HEK293 (cell line): ENCODE measurements at regions not wholly inside any gene's neighbourhood (a gene's known extent, or its start where the extent isn't known, plus 50 kb on each side); places are given as distances from the start of the nearest gene placed in this dataset.

Experiments used
- CTCF ChIA-PET: fragments of 350-600 bp; formaldehyde crosslinking; extraction: SDS; loops from one replicate; lab custom pipeline; 2021; ENCODE audit warnings: antibody characterized with exemption; lab: Yijun Ruan, JAX
- POLR2A ChIA-PET: fragments of 300-600 bp; formaldehyde crosslinking; extraction: SDS; loops from one replicate; lab custom pipeline; 2020; ENCODE audit warnings: antibody characterized with exemption, inconsistent platforms; lab: Yijun Ruan, JAX
- H3K27ac ChIP-seq: fragments of 200-500 bp; sonication (Bioruptor generic); 2 replicates; pipeline ENCODE4 v1.5.1; 2014; ENCODE audit warnings: low read depth, low read length, control low read depth, inconsistent platforms; ENCODE audit errors: extremely low read depth
- H3K36me3 ChIP-seq, 2 experiments: fragments of 200-500 bp in 1 of 2; sonication (Bioruptor generic) in 1 of 2; 1 replicate in 1 of 2; 2 replicates in 1 of 2; pipeline ENCODE4 v1.5.1; 2014 to 2017; ENCODE audit warnings: inconsistent platforms in 2 of 2, low read length in 2 of 2; ENCODE audit not compliant: control insufficient read depth in 2 of 2, insufficient read depth in 1 of 2
- H3K4me1 ChIP-seq: fragments of 200-500 bp; sonication (Bioruptor generic); 2 replicates; pipeline ENCODE4 v1.5.1; 2014; ENCODE audit warnings: mild to moderate bottlenecking, low read length, inconsistent platforms; ENCODE audit not compliant: control insufficient read depth, insufficient read depth
- H3K4me3 ChIP-seq: 2 replicates; pipeline ENCODE4 v1.5.1; 2011; ENCODE audit warnings: low read depth, mild to moderate bottlenecking, control low read depth, low read length, moderate library complexity
- H3K9me3 ChIP-seq: fragments of 200-500 bp; sonication (Bioruptor generic); 2 replicates; pipeline ENCODE4 v1.5.1; 2014; ENCODE audit warnings: low read depth, low read length, inconsistent platforms; ENCODE audit not compliant: control insufficient read depth, insufficient read depth
- FEZF1 ChIP-seq: fragments of 450-650 bp; formaldehyde crosslinking; IDR thresholded peaks from 2 replicates; pipeline ENCODE4 v1.5.1; 2016; ENCODE audit warnings: missing biosample characterization, missing genetic modification characterization
- GLIS1 ChIP-seq: fragments of 450-650 bp; formaldehyde crosslinking; IDR thresholded peaks from 2 replicates; pipeline ENCODE4 v1.5.1; 2016; ENCODE audit warnings: missing biosample characterization, missing genetic modification characterization
- HOXD13 ChIP-seq: sonication (generic); formaldehyde crosslinking; IDR thresholded peaks from 2 replicates; pipeline ENCODE4 v1.8.0; 2022; ENCODE audit warnings: missing genetic modification reagents, borderline replicate concordance
- KLF1 ChIP-seq: fragments of 450-650 bp; formaldehyde crosslinking; IDR thresholded peaks from 2 replicates; pipeline ENCODE4 v1.5.1; 2016; ENCODE audit warnings: missing biosample characterization, missing genetic modification characterization
- KLF16 ChIP-seq: fragments of 450-650 bp; formaldehyde crosslinking; IDR thresholded peaks from 2 replicates; pipeline ENCODE4 v1.5.1; 2017; ENCODE audit warnings: missing biosample characterization, missing genetic modification characterization
- KLF7 ChIP-seq: fragments of 450-650 bp; formaldehyde crosslinking; IDR thresholded peaks from 2 replicates; pipeline ENCODE4 v1.5.1; 2016; ENCODE audit warnings: missing biosample characterization, missing genetic modification characterization, borderline replicate concordance
- KLF8 ChIP-seq: fragments of 450-650 bp; formaldehyde crosslinking; IDR thresholded peaks from 2 replicates; pipeline ENCODE4 v1.5.1; 2016; ENCODE audit warnings: missing biosample characterization, missing genetic modification characterization
- OVOL3 ChIP-seq: fragments of 450-650 bp; formaldehyde crosslinking; IDR thresholded peaks from 2 replicates; pipeline ENCODE4 v1.5.1; 2016; ENCODE audit warnings: missing biosample characterization, missing genetic modification characterization
- SETDB1 ChIP-seq: IDR thresholded peaks from one replicate; pipeline ENCODE4 v1.6.1; 2017; ENCODE audit warnings: mild to moderate bottlenecking, low read length, moderate library complexity, mixed read lengths; ENCODE audit not compliant: insufficient read length
- ZBTB17 ChIP-seq: fragments of 450-650 bp; formaldehyde crosslinking; IDR thresholded peaks from 2 replicates; pipeline ENCODE4 v1.5.1; 2016; ENCODE audit warnings: missing biosample characterization, missing genetic modification characterization
- ZBTB8A ChIP-seq: fragments of 450-650 bp; formaldehyde crosslinking; IDR thresholded peaks from 2 replicates; pipeline ENCODE4 v1.5.1; 2016; ENCODE audit warnings: missing biosample characterization, missing genetic modification characterization
- ZEB2 ChIP-seq: fragments of 450-650 bp; formaldehyde crosslinking; IDR thresholded peaks from 2 replicates; pipeline ENCODE4 v1.5.1; 2016; ENCODE audit warnings: missing biosample characterization, missing genetic modification characterization
- ZNF121 ChIP-seq: fragments of 450-650 bp; formaldehyde crosslinking; IDR thresholded peaks from 2 replicates; pipeline ENCODE4 v1.5.1; 2016; ENCODE audit warnings: missing biosample characterization, missing genetic modification characterization
- ZNF138 ChIP-seq: fragments of 450-650 bp; formaldehyde crosslinking; IDR thresholded peaks from 2 replicates; pipeline ENCODE4 v1.5.1; 2016; ENCODE audit warnings: missing biosample characterization, missing genetic modification characterization, borderline replicate concordance
- ZNF214 ChIP-seq: fragments of 450-650 bp; formaldehyde crosslinking; IDR thresholded peaks from 2 replicates; pipeline ENCODE4 v1.5.1; 2017; ENCODE audit warnings: missing biosample characterization, mild to moderate bottlenecking, missing genetic modification characterization, borderline replicate concordance
- ZNF248 ChIP-seq: fragments of 450-650 bp; formaldehyde crosslinking; IDR thresholded peaks from 2 replicates; pipeline ENCODE4 v1.5.1; 2017; ENCODE audit warnings: missing biosample characterization, missing genetic modification characterization
- ZNF350 ChIP-seq: fragments of 450-650 bp; formaldehyde crosslinking; IDR thresholded peaks from 2 replicates; pipeline ENCODE4 v1.5.0; 2017; ENCODE audit warnings: missing biosample characterization, mild to moderate bottlenecking, missing genetic modification characterization
- ZNF37A ChIP-seq: fragments of 450-650 bp; IDR thresholded peaks from 2 replicates; pipeline ENCODE4 v1.5.1; 2018; ENCODE audit warnings: missing biosample characterization, missing genetic modification characterization
- ZNF391 ChIP-seq: fragments of 450-650 bp; formaldehyde crosslinking; IDR thresholded peaks from 2 replicates; pipeline ENCODE4 v1.5.1; 2016; ENCODE audit warnings: low read depth, missing biosample characterization, missing genetic modification characterization, borderline replicate concordance
- ZNF510 ChIP-seq: fragments of 450-650 bp; formaldehyde crosslinking; IDR thresholded peaks from 2 replicates; pipeline ENCODE4 v1.5.1; 2018; ENCODE audit warnings: mild to moderate bottlenecking, missing genetic modification characterization, missing biosample characterization; ENCODE audit not compliant: insufficient replicate concordance
- ZNF549 ChIP-seq: fragments of 450-650 bp; IDR thresholded peaks from 2 replicates; pipeline ENCODE4 v1.5.1; 2018; ENCODE audit warnings: missing biosample characterization, missing genetic modification characterization, mild to moderate bottlenecking, inconsistent platforms, moderate library complexity
- ZNF624 ChIP-seq: fragments of 450-650 bp; formaldehyde crosslinking; IDR thresholded peaks from 2 replicates; pipeline ENCODE4 v1.5.1; 2017; ENCODE audit warnings: missing biosample characterization, missing genetic modification characterization
- ZNF629 ChIP-seq: fragments of 450-650 bp; formaldehyde crosslinking; IDR thresholded peaks from 2 replicates; pipeline ENCODE4 v1.5.1; 2017; ENCODE audit warnings: missing biosample characterization, missing genetic modification characterization
- ZNF639 ChIP-seq: fragments of 450-650 bp; formaldehyde crosslinking; IDR thresholded peaks from 2 replicates; pipeline ENCODE4 v1.5.1; 2016; ENCODE audit warnings: missing biosample characterization, missing genetic modification characterization
- ZNF707 ChIP-seq: fragments of 450-650 bp; formaldehyde crosslinking; IDR thresholded peaks from 2 replicates; pipeline ENCODE4 v1.5.1; 2016; ENCODE audit warnings: missing biosample characterization, missing genetic modification characterization
- ZNF747 ChIP-seq: fragments of 450-650 bp; formaldehyde crosslinking; IDR thresholded peaks from 2 replicates; pipeline ENCODE4 v1.5.1; 2016; ENCODE audit warnings: missing biosample characterization, missing genetic modification characterization
- ZNF843 ChIP-seq: fragments of 450-650 bp; formaldehyde crosslinking; IDR thresholded peaks from 2 replicates; pipeline ENCODE4 v1.5.1; 2016; ENCODE audit warnings: missing biosample characterization, missing genetic modification characterization
- ZSCAN16 ChIP-seq: fragments of 450-650 bp; formaldehyde crosslinking; IDR thresholded peaks from 2 replicates; pipeline ENCODE4 v1.5.1; 2016; ENCODE audit warnings: missing biosample characterization, missing genetic modification characterization
- ZSCAN23 ChIP-seq: fragments of 450-650 bp; formaldehyde crosslinking; IDR thresholded peaks from 2 replicates; pipeline ENCODE4 v1.5.1; 2016; ENCODE audit warnings: missing biosample characterization, missing genetic modification characterization
- TF ChIP-seq, protein P1 (sequence below): fragments of 450-650 bp; formaldehyde crosslinking; IDR thresholded peaks from 2 replicates; pipeline ENCODE4 v1.5.1; 2016; ENCODE audit warnings: missing biosample characterization, missing genetic modification characterization
- TF ChIP-seq, protein P2 (sequence below): fragments of 450-650 bp; formaldehyde crosslinking; IDR thresholded peaks from 2 replicates; pipeline ENCODE4 v1.5.1; 2016; ENCODE audit warnings: missing biosample characterization, missing genetic modification characterization
- TF ChIP-seq, protein P3 (sequence below): fragments of 450-650 bp; formaldehyde crosslinking; IDR thresholded peaks from 2 replicates; pipeline ENCODE4 v1.5.1; 2017; ENCODE audit warnings: missing biosample characterization, missing genetic modification characterization

DNA sequence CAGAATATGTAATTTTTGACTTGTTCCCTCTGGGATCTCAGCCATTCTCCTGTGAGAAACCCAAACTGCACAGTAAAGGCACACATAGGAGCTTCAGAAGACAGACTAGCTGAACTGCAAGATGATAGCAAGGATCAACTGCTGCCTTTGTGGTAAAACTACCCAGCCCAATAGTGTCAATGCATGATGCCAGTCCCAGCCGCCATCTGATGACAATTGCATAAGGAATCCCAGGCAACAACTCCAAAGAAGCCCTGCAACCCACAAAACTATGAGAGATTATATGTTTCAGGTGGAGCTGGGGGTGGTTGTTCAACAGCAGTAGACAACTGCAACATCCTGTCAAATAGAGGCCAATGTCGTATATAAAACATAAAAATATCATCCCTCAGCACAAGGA, 192.4 kb upstream of the ARPP21 start:
- CTCF ChIA-PET, result no interaction called here
- POLR2A ChIA-PET, result no interaction called here
- no peaks in the 10 kb centered on the region for H3K9me3 ChIP-seq
- H3K4me3 ChIP-seq, result no peak overlapping the region
- TF ChIP-seq ZNF843 (tag by site-specific recombination), result no peak
- TF ChIP-seq ZNF391 (tag by site-specific recombination), result no peak
- no peak for TF ChIP-seq ZNF37A (tag by site-specific recombination)
- no peak for TF ChIP-seq OVOL3 (tag by site-specific recombination)
- no peak for TF ChIP-seq KLF7 (tag by site-specific recombination)
- no peak for TF ChIP-seq ZNF121
- TF ChIP-seq KLF8 (tag by site-specific recombination), result no peak
- TF ChIP-seq ZNF629, result no peak
- TF ChIP-seq ZNF639 (tag by site-specific recombination), result no peak
- no peak for TF ChIP-seq HOXD13 (CRISPR knock-in tag)
- no peak for TF ChIP-seq ZNF214 (tag by site-specific recombination)
- TF ChIP-seq ZNF138, result no peak
- no peak for TF ChIP-seq KLF1 (tag by site-specific recombination)
- TF ChIP-seq ZNF248, result no peak
- TF ChIP-seq, protein P1, sequence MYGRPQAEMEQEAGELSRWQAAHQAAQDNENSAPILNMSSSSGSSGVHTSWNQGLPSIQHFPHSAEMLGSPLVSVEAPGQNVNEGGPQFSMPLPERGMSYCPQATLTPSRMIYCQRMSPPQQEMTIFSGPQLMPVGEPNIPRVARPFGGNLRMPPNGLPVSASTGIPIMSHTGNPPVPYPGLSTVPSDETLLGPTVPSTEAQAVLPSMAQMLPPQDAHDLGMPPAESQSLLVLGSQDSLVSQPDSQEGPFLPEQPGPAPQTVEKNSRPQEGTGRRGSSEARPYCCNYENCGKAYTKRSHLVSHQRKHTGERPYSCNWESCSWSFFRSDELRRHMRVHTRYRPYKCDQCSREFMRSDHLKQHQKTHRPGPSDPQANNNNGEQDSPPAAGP, result no peak
- no peak for TF ChIP-seq ZNF549 (tag by site-specific recombination)
- TF ChIP-seq, protein P2, sequence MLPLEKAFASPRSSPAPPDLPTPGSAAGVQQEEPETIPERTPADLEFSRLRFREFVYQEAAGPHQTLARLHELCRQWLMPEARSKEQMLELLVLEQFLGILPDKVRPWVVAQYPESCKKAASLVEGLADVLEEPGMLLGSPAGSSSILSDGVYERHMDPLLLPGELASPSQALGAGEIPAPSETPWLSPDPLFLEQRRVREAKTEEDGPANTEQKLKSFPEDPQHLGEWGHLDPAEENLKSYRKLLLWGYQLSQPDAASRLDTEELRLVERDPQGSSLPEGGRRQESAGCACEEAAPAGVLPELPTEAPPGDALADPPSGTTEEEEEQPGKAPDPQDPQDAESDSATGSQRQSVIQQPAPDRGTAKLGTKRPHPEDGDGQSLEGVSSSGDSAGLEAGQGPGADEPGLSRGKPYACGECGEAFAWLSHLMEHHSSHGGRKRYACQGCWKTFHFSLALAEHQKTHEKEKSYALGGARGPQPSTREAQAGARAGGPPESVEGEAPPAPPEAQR (tag by site-specific recombination), result no peak
- no peak for TF ChIP-seq ZSCAN16 (tag by site-specific recombination)
- no peak for TF ChIP-seq ZNF707 (tag by site-specific recombination)
- H3K27ac ChIP-seq, result no peak overlapping the region
- H3K4me1 ChIP-seq, result no peaks in the 10 kb centered on the region
- no peaks in the 10 kb centered on the region for H3K36me3 ChIP-seq

GRCh38 chr3:35448121-35448520, 191.2 kb upstream of the ARPP21 start:
- TF ChIP-seq KLF16 (tag by site-specific recombination), result no peak
- no peak for TF ChIP-seq ZNF510 (tag by site-specific recombination)
- TF ChIP-seq SETDB1, result no peak
- no peak for TF ChIP-seq ZEB2
- TF ChIP-seq GLIS1 (tag by site-specific recombination), result no peak
- TF ChIP-seq, protein P3, sequence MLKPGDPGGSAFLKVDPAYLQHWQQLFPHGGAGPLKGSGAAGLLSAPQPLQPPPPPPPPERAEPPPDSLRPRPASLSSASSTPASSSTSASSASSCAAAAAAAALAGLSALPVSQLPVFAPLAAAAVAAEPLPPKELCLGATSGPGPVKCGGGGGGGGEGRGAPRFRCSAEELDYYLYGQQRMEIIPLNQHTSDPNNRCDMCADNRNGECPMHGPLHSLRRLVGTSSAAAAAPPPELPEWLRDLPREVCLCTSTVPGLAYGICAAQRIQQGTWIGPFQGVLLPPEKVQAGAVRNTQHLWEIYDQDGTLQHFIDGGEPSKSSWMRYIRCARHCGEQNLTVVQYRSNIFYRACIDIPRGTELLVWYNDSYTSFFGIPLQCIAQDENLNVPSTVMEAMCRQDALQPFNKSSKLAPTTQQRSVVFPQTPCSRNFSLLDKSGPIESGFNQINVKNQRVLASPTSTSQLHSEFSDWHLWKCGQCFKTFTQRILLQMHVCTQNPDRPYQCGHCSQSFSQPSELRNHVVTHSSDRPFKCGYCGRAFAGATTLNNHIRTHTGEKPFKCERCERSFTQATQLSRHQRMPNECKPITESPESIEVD (tag by site-specific recombination), result no peak
- no peak for TF ChIP-seq ZNF350
- TF ChIP-seq ZBTB17, result no peak
- TF ChIP-seq ZSCAN23, result no peak
- no peak for TF ChIP-seq KLF8 (tag by site-specific recombination)
- TF ChIP-seq ZNF747 (tag by site-specific recombination), result no peak
- TF ChIP-seq FEZF1 (tag by site-specific recombination), result no peak
- no peak for TF ChIP-seq ZNF624 (tag by site-specific recombination)
- no peak for TF ChIP-seq ZBTB8A
- TF ChIP-seq ZNF121, result no peak
- Histone ChIP-seq H3K36me3 (no peaks in the 10 kb centered on the region), H3K9me3 (no peaks in the 10 kb centered on the region), H3K4me3 (no peak overlapping the region), H3K4me1 (no peaks in the 10 kb centered on the region), H3K27ac (no peak overlapping the region)
- ChIA-PET POLR2A (no interaction called here), CTCF (no interaction called here)
